Testis (tissue), 2 donors: ENCODE measurements at regions not wholly inside any gene's neighbourhood (a gene's known extent, or its start where the extent isn't known, plus 50 kb on each side); places are given as distances from the start of the nearest gene placed in this dataset.

ENCODE experiments used
- DNase-seq: peaks from one replicate; pipeline ENCODE4 v3.0.0-alpha.2; 2019
- H3K27ac ChIP-seq, 2 donors: fragments of 200-600 bp; sonication (generic); one replicate each; pipeline ENCODE4 v1.5.1; 2019
- H3K27me3 ChIP-seq: fragments of 200-600 bp; sonication (generic); one replicate; pipeline ENCODE4 v1.5.1; 2019
- H3K36me3 ChIP-seq: fragments of 200-600 bp; sonication (generic); one replicate; pipeline ENCODE4 v1.5.1; 2017; ENCODE audit warnings: low read depth; ENCODE audit errors: missing control alignments
- H3K4me1 ChIP-seq: fragments of 200-600 bp; sonication (generic); one replicate; pipeline ENCODE4 v1.5.1; 2019
- H3K4me3 ChIP-seq, 2 donors: fragments of 200-600 bp; sonication (generic); one replicate each; pipeline ENCODE4 v1.5.1; 2017 to 2019
- H3K9me3 ChIP-seq: fragments of 200-600 bp; sonication (generic); one replicate; pipeline ENCODE4 v1.5.1; 2017
- POLR2A ChIP-seq: fragments of 450-650 bp; IDR thresholded peaks from one replicate; pipeline ENCODE4 v1.6.1; 2017; ENCODE audit warnings: antibody characterized with exemption, mild to moderate bottlenecking, moderate library complexity
- WGBS, 2 donors: methylation state at CpG; one replicate each; pipeline ENCODE4 v1.1.5; 2018; 5-methylcytosine and 5-hydroxymethylcytosine counted together
- intact Hi-C: fragments of 100-400 bp; cut with DNase I; formaldehyde crosslinking; loops from one replicate; pipeline ENCODE4 v1.15.1; 2023; ENCODE audit warnings: low total_unique reads
- TF ChIP-seq, protein P1 (sequence below), 3 experiments: fragments of 450-650 bp in 2 of 3; fragments of 200-600 bp in 1 of 3; sonication (generic) in 1 of 3; IDR thresholded peaks; one replicate each; pipeline ENCODE4 v1.5.1; 2016 to 2019; ENCODE audit warnings: antibody characterized with exemption in 3 of 3, mild to moderate bottlenecking in 2 of 3, moderate library complexity in 1 of 3

DNA sequence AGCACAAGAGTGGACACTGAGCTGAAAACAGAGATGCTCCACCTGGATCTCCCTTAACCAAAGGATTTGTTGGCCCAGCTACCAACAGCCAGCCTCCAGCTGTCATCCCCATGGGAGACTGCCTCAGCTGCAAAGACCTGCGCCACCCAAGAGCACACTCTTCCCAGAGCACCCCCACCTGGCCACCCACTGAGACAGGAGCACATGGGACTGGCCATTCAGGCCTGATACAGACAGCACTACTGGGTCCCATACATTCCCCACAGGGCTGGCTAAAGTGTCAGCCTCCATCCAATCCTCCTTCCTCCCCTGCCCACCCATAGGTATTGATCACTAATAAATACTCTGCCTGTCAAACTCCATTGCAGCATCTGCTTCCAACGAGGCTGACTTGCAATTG, 241.5 kb downstream of the BCL11B start:
- DNase-seq = no peak
- intact Hi-C loops = no loop called here
- Histone ChIP-seq H3K9me3 (no peaks in the 10 kb centered on the region), H3K4me3 (no peak overlapping the region), H3K4me1 (no peaks in the 10 kb centered on the region), H3K27ac (no peak overlapping the region), H3K36me3 (no peaks in the 10 kb centered on the region), H3K27me3 (no peaks in the 10 kb centered on the region)
- TF ChIP-seq, protein P1, sequence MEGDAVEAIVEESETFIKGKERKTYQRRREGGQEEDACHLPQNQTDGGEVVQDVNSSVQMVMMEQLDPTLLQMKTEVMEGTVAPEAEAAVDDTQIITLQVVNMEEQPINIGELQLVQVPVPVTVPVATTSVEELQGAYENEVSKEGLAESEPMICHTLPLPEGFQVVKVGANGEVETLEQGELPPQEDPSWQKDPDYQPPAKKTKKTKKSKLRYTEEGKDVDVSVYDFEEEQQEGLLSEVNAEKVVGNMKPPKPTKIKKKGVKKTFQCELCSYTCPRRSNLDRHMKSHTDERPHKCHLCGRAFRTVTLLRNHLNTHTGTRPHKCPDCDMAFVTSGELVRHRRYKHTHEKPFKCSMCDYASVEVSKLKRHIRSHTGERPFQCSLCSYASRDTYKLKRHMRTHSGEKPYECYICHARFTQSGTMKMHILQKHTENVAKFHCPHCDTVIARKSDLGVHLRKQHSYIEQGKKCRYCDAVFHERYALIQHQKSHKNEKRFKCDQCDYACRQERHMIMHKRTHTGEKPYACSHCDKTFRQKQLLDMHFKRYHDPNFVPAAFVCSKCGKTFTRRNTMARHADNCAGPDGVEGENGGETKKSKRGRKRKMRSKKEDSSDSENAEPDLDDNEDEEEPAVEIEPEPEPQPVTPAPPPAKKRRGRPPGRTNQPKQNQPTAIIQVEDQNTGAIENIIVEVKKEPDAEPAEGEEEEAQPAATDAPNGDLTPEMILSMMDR (IDR thresholded peaks at IDR 0.05) = no peak
- TF ChIP-seq POLR2A = no peak
- 78 to 87% methylated on average over 1 to 2 of the region's 2 CpGs for WGBS, 2 donors

DNA sequence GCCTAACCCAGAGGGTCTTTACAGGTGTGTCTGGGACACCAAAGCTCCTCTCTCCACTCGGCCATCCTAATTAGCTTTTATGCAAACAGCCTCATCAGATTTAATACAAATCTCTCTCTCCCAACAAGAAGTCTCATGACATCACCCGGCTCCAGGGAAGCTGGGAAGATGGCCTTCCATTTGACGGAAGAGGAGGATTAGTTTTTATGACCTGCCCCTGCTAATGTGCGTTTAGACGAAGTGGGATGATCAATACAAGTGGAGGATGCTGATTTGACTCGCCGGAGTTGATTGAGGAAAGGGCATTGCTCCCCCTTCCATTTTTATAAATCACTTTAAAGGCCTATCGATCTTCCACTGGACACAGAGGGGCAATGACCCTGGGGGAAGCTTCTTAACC, 239.2 kb downstream of the BCL11B start:
- 76 to 84% methylated on average over 8 of the region's 8 CpGs for WGBS, 2 donors
- no peaks in the 10 kb centered on the region for H3K36me3 ChIP-seq
- DNase-seq = no peak
- no peaks in the 10 kb centered on the region for H3K9me3 ChIP-seq
- intact Hi-C loops = no loop called here
- no peaks in the 10 kb centered on the region for H3K27me3 ChIP-seq
- no peak for TF ChIP-seq POLR2A
- TF ChIP-seq, protein P1 (IDR thresholded peaks at IDR 0.05) = no peak
- no peaks in the 10 kb centered on the region for H3K4me1 ChIP-seq
- no peak overlapping the region for H3K27ac ChIP-seq
- H3K4me3 ChIP-seq = no peak overlapping the region

DNA sequence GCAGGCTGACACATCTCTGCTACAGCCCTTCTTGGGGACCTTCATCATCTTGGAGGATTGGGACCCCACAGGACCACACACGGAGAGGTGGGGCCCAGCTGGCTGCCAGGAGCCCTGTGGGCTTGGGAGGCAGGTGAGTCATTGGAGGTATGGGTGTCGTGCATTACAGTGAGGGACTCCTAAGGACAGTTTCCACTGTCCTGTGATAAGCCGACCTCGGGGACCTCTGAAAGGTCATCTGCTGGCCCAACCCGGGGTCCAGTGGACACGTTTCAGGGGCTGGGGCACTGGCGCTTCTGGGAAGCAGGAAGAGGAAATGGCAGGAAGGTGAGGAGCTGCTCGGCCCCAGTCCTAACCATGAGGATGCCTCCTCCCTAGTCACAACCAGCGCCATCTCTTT, 238.0 kb downstream of the BCL11B start:
- TF ChIP-seq, protein P1 (IDR thresholded peaks at IDR 0.05) = no peak
- TF ChIP-seq POLR2A = no peak
- WGBS, 2 donors = 78 to 86% methylated on average over 9 of the region's 9 CpGs
- Histone ChIP-seq H3K4me3 (no peak overlapping the region), H3K4me1 (no peaks in the 10 kb centered on the region), H3K27me3 (no peaks in the 10 kb centered on the region), H3K9me3 (no peaks in the 10 kb centered on the region), H3K36me3 (no peaks in the 10 kb centered on the region), H3K27ac (no peak overlapping the region)
- DNase-seq = no peak
- intact Hi-C loops = no loop called here

DNA sequence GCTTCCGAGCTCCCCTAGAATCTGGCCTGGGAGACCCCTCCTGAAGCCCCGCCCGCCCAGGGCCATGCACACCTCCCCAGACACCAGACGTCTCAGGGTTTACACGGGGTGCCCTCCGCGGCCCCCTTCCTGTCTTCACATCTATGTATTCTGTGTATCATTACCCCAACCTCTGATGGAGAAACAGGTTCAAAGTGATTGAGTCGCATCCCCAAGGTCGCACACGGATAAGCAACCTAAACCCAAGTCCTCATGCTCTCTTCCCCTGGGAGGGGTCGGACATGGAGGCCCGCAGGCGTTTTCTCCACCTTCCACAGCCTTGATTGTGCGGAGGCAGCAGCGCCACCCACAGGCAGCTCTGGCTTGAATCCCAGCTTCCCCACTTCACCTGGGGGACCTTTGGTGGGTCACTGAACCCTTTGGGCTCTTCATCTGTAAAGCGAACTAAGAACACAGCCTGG, 237.3 kb downstream of the BCL11B start:
- no peaks in the 10 kb centered on the region for H3K9me3 ChIP-seq
- TF ChIP-seq, protein P1 (IDR thresholded peaks at IDR 0.05) = no peak
- TF ChIP-seq POLR2A = no peak
- H3K27me3 ChIP-seq = no peaks in the 10 kb centered on the region
- no peaks in the 10 kb centered on the region for H3K4me1 ChIP-seq
- DNase-seq = peak; percentile 23
- 66 to 73% methylated on average over 16 of the region's 16 CpGs for WGBS, 2 donors
- H3K27ac ChIP-seq = no peak overlapping the region
- H3K4me3 ChIP-seq = peak overlapping the region in 1 of 2 donors; percentile 15
- intact Hi-C loops = no loop called here
- no peaks in the 10 kb centered on the region for H3K36me3 ChIP-seq

DNA sequence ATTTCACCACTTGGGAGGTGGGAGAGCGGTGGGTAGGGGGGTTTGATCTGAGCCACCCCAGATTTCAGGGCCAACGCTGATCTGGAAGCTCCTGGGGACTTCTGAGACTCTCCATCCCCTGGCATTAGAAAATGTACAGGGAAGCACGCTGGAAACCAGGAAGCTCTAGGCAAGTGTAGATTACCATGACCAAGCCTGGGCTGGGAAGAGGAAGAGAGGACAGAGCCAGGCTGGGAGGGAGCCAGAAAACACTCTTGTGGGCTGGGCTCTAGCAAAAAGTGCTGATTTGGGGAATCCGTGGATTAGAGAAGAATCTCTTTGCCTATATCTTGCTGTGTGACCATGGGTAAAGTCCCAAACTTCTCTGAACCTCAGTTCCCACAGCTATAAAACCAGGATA, 236.7 kb downstream of the BCL11B start:
- no peaks in the 10 kb centered on the region for H3K27me3 ChIP-seq
- WGBS, 2 donors = 29 to 64% methylated on average over 4 of the region's 4 CpGs
- no peaks in the 10 kb centered on the region for H3K9me3 ChIP-seq
- H3K36me3 ChIP-seq = no peaks in the 10 kb centered on the region
- TF ChIP-seq POLR2A = no peak
- TF ChIP-seq, protein P1 (IDR thresholded peaks at IDR 0.05) = no peak
- no peak overlapping the region for H3K27ac ChIP-seq
- intact Hi-C loops = no loop called here
- H3K4me1 ChIP-seq = no peaks in the 10 kb centered on the region
- peak; percentile 64 for DNase-seq
- no peak overlapping the region for H3K4me3 ChIP-seq
